SJCRH30 (cell line): ENCODE measurements at regions not wholly inside any gene's neighbourhood (a gene's known extent, or its start where the extent isn't known, plus 50 kb on each side); places are given as distances from the start of the nearest gene placed in this dataset.
"Not testable (repeated sequence)": the region's sequence is repeated elsewhere in the genome, so short reads cannot be mapped to it uniquely, and the experiment has no call there.

Experiments used
- DNase-seq, 2 experiments: peaks; one replicate each; pipeline ENCODE4 v3.0.0-alpha.2; 2015 to 2020
- H3K27ac ChIP-seq: fragments of 250-450 bp; sonication (Bioruptor Pico); 2 replicates; pipeline ENCODE4 v1.5.1; 2020; ENCODE audit warnings: mild to moderate bottlenecking, moderate library complexity
- H3K27me3 ChIP-seq: fragments of 250-450 bp; sonication (Bioruptor Pico); 2 replicates; pipeline ENCODE4 v1.5.1; 2020; ENCODE audit warnings: mild to moderate bottlenecking, moderate library complexity
- H3K36me3 ChIP-seq: fragments of 250-450 bp; sonication (Bioruptor Pico); 2 replicates; pipeline ENCODE4 v1.5.1; 2020; ENCODE audit warnings: mild to moderate bottlenecking, moderate library complexity
- H3K4me1 ChIP-seq: fragments of 250-450 bp; sonication (Bioruptor Pico); 2 replicates; pipeline ENCODE4 v1.5.1; 2020; ENCODE audit warnings: mild to moderate bottlenecking, moderate library complexity
- H3K4me3 ChIP-seq: fragments of 250-450 bp; sonication (Bioruptor Pico); 2 replicates; pipeline ENCODE4 v1.5.1; 2020; ENCODE audit warnings: mild to moderate bottlenecking, moderate library complexity
- H3K9me3 ChIP-seq: fragments of 250-450 bp; sonication (Bioruptor Pico); replicated peaks from 2 replicates; pipeline ENCODE4 v1.5.1; 2020; ENCODE audit warnings: mild to moderate bottlenecking, moderate library complexity

DNA sequence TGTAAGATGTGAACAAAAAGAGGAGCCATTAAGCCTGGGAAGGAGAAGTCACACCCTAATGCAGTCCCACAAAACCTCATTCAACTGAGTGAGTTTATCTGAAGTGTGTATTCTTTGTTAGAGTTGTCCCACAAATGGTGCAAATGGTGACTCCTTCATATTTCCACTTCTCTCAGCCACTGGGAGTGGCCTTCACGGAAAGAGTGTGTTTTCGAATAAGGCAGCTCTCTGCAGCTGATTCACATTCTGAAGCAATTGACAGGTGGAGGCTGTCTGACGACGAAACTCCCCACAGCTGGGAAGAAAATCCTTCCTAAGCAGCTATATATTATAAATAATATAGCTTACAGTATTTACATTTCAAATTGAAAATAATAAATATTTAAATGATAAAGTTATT is 318.8 kb upstream of the TMEFF2 start:
- H3K4me3 ChIP-seq: no peak overlapping the region
- H3K4me1 ChIP-seq: no peaks in the 10 kb centered on the region
- DNase-seq: no peak
- H3K27ac ChIP-seq: no peak overlapping the region
- no peaks in the 10 kb centered on the region for H3K9me3 ChIP-seq
- H3K27me3 ChIP-seq: no peaks in the 10 kb centered on the region
- no peaks in the 10 kb centered on the region for H3K36me3 ChIP-seq

DNA sequence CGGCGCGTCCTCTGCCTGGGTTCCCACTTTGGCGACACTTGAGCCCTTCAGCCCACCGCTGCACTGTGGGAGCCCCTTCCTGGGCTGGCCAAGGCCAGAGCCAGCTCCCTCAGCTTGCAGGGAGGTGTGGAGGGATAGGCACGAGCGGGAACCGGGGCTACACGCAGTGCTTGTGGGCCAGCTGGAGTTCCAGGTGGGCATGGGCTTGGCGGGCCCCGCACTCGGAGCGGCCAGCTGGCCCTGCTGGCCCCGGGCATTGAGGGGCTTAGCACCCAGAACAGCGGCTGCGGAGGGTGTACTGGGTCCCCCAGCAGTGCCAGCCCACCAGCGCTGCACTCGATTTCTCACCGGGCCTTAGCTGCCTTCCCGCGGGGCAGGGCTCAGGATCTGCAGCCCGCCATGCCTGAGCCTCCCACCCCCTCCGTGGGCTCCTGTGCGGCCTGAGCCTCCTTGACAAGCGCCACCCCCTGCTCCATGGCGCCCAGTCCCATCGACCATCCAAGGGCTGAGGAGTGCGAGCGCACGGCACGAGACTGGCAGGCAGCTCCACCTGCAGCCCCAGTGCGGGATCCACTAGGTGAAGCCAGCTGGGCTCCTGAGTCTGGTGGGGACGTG is 313.2 kb upstream of the TMEFF2 start:
- not testable (repeated sequence) for H3K9me3 ChIP-seq, DNase-seq, H3K27me3 ChIP-seq, H3K4me1 ChIP-seq, H3K27ac ChIP-seq, H3K36me3 ChIP-seq, H3K4me3 ChIP-seq

DNA sequence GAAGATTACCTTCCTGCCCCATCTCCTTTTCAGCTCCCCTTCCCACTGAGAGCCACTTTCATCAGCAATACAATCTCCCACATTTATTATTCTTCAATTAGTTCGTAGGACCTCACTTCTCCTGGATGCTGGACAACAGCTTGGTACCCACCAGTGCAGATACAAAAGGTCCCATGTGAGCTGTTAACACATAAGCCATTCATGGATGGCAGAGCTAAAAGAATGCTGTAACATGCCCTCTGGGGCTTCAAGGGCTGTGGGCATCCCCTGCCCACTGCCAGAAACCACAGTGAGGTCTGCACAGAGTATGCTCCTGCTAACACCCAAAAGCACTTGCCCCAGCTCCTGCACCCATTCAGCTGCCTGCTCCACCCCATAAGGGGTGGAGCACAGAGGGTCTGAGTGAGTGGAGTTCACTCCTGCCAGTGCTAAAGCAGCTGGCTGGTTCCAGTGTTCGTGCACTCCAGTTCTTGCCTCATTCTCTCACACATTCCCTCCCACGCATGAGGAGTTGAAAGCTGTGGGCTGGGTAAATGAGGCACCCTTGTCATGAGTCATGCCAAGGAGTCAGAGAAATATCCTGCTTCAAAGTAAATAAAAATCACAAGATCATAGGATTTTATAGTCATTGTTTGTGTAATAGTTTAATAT is 305.9 kb upstream of the TMEFF2 start:
- Histone ChIP-seq H3K27me3 (no peaks in the 10 kb centered on the region; the same call in 1 of the 2 replicates), H3K36me3 (no peaks in the 10 kb centered on the region), H3K9me3 (no peaks in the 10 kb centered on the region), H3K4me1 (no peaks in the 10 kb centered on the region), H3K4me3 (no peak overlapping the region), H3K27ac (no peak overlapping the region)
- peak in 1 of 2 experiments; percentile 28 for DNase-seq

DNA sequence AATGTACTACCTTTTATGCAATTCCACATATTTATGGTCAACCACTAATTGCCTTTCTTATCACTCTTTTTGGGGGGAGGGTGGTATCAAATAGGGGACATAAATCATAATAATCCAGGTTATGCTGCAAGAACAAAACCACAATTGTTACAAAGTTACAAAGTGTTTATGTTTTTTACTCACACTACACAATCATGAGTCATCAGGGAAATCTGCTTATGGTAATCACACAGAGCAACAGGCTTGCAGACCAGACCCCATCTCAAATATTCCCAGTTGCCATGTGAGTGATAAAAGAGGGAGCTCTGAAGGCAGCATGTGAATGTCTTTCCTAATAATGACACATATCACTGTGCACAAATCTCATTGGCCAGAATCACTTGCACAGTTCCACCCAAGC is 304.7 kb upstream of the TMEFF2 start:
- Histone ChIP-seq H3K27ac (no peak overlapping the region), H3K9me3 (no peaks in the 10 kb centered on the region), H3K36me3 (no peaks in the 10 kb centered on the region), H3K27me3 (no peaks in the 10 kb centered on the region; the same call in 1 of the 2 replicates), H3K4me1 (no peaks in the 10 kb centered on the region), H3K4me3 (no peak overlapping the region)
- DNase-seq: no peak

DNA sequence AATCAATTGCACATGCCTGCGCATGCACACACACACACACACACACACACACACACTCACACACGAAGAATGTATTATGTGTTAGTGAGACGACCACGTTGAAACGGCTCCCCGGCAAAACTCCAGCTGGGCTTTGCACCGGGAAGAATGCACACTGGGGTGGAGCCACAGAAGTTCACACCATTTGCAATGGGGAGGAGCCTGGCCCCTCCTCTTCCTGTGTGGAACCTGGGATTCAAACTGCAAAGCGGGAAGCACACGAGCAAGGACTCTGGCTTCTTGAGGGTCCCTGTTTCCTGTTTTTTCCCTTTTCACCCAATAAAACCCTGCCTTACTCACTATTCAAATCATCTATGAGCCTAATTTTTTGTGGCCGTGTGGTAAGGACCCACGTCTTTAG is 304.0 kb upstream of the TMEFF2 start:
- Histone ChIP-seq H3K27me3 (no peaks in the 10 kb centered on the region; the same call in none of the 2 replicates), H3K4me1 (no peaks in the 10 kb centered on the region), H3K4me3 (peak overlapping the region; percentile 6; the same call in 1 of the 2 replicates), H3K9me3 (no peaks in the 10 kb centered on the region), H3K27ac (no peak overlapping the region), H3K36me3 (no peaks in the 10 kb centered on the region)
- peak; percentile 49 to 59 for DNase-seq

DNA sequence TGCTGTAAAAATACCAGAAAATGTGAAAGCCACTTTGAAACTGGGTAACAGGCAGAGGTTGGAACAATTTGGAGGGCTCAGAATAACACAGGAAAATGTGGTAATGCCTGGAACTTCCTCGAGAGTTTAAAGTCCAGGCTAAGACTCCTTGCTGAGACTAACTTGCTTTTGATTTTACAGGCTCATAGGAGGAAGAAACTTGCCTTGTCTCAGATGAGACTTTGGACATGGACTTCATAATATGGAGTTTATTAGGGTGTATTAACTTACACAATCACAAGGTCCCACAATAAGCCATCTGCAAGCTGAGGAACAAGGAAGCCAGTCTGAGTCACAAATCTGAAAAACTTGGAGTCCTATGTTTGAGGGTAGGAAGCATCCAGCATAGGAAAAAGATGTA is 293.4 kb upstream of the TMEFF2 start:
- H3K36me3 ChIP-seq, H3K27me3 ChIP-seq, H3K4me3 ChIP-seq, DNase-seq, H3K9me3 ChIP-seq, H3K4me1 ChIP-seq, H3K27ac ChIP-seq: not testable (repeated sequence)

DNA sequence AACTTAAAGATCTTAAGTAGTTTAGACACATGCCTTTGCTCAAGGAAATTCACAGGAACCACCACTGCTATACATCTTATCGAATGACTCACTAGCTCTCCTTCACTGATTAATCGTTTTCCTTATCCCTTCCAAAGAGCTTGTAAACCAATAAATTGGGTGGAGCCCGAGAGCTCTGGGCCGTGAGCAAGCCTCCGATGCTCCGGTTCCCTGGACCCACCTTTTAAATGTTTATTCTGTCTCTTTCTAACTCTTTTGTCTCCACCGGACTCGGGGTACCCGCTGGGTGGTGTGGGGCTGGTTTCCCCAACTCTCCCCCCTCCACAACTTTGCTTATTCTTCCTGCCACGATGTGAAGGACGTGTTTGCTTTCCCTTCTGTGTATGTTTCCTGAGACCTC is 292.9 kb upstream of the TMEFF2 start:
- no peaks in the 10 kb centered on the region for H3K4me1 ChIP-seq

DNA sequence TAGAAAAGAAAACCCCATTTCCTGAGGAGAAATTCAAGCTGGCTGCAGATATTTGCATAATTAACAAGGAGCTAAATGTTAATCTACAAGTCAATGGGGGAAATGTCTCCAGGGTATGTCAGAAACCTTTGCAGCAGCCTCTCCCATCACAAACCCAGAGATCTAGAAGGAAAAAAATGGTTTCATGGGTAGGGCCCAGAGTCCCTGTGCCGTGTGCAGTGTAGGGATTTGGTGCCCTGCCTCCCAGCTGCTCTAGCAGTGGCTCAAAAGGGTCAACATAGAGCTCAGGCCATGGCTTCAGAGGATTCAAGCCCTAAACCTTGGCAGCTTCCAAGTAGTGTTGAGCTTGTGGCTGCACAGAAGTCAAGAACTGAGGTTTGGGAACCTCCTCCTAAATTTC is 290.2 kb upstream of the TMEFF2 start:
- no peaks in the 10 kb centered on the region for H3K9me3 ChIP-seq
- H3K4me3 ChIP-seq: no peak overlapping the region
- no peaks in the 10 kb centered on the region for H3K36me3 ChIP-seq
- no peaks in the 10 kb centered on the region for H3K4me1 ChIP-seq
- no peak overlapping the region for H3K27ac ChIP-seq
- no peak for DNase-seq
- H3K27me3 ChIP-seq: peaks cover 10% of the 10 kb centered on the region

More for the DNA sequence above, 292.9 kb upstream of the TMEFF2 start:
- Histone ChIP-seq H3K36me3 (no peaks in the 10 kb centered on the region), H3K27me3 (peaks cover 8% of the 10 kb centered on the region), H3K9me3 (no peaks in the 10 kb centered on the region), H3K4me3 (no peak overlapping the region), H3K27ac (no peak overlapping the region)
- no peak for DNase-seq

DNA sequence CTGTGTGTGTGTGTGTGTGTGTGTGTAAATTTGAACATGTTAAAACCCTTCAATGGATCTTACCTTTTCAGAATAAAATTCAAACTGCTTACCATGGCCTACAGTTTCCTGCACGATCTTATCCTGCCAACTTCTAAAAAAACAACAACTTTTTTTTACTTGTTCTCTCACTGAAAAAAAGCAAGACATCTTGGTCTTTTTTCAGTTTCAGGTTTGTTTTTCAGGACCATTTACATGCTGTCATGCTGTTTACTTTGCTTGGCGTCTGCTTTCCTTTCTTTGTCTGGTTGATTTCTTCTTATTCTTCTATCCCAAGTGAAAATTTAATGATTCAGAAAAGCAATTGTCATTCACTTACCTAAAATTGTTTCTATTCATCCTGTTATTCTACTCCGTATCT is 286.3 kb upstream of the TMEFF2 start:
- Histone ChIP-seq H3K4me3 (no peak overlapping the region), H3K27ac (no peak overlapping the region), H3K9me3 (no peaks in the 10 kb centered on the region), H3K4me1 (no peaks in the 10 kb centered on the region), H3K27me3 (peaks cover 10% of the 10 kb centered on the region), H3K36me3 (no peaks in the 10 kb centered on the region)
- no peak for DNase-seq

DNA sequence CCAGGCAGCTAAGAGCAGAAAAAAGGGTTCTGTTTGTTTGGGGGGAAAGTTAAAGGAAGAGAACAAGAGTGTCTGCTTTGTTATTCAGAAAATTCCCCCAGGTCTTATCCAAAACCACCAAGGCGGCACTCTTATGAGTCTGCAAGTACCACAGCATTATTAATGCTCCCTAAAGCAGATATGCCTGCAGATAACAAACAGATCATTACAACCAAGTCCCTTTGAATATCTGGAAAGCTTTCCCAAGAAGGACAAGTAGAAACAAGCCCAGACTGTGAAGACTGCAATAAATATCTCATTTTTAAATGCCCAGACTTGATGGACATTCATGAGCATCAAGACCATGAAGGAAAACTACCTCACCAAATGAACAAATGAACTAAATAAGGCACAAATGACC is 278.6 kb upstream of the TMEFF2 start:
- Histone ChIP-seq H3K4me1 (no peaks in the 10 kb centered on the region; the same call in 1 of the 2 replicates), H3K27ac (no peak overlapping the region), H3K9me3 (no peaks in the 10 kb centered on the region), H3K27me3 (no peaks in the 10 kb centered on the region), H3K4me3 (no peak overlapping the region), H3K36me3 (no peaks in the 10 kb centered on the region)
- DNase-seq: no peak

DNA sequence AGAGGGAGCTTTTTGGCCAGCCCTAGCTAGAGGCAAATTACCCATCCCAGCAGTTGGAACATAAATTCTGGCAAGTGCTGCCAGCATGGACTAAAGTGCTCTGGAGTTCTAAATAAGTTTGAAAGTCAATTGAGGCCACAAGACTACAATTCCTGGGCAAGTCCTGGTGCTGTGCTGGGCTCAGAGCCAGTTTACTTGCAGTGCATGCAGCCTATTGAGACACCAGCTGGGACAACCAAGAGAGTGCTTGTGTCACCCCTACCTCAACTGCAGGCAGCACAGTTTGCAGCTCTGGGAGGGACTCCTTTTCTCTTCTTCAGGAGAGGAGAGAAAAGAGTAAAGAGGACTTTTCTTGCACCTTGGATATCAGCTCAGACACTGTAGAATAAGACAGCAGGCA is 277.2 kb upstream of the TMEFF2 start:
- no peaks in the 10 kb centered on the region; the same call in 1 of the 2 replicates for H3K4me1 ChIP-seq
- no peak overlapping the region for H3K4me3 ChIP-seq
- H3K36me3 ChIP-seq: no peaks in the 10 kb centered on the region
- no peaks in the 10 kb centered on the region for H3K27me3 ChIP-seq
- H3K9me3 ChIP-seq: no peaks in the 10 kb centered on the region
- no peak for DNase-seq
- no peak overlapping the region for H3K27ac ChIP-seq

DNA sequence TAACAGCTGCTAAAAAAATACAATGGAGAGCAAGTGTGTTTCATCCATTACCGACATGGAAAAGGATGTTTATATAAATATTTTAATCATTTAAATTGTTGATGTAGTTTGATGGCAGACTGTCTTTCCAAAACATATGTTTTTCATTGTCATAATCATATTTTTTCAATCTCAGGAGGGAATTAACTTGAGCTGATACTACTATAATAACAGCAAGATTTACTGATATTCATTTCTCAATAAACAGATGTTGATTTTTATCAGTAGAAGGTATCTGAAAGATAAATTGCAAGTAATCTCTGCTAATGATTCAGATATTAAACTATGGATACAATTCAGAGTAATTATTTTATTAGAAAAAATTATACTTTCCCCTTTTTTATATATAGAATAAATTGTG is 274.9 kb upstream of the TMEFF2 start:
- Histone ChIP-seq H3K36me3 (no peaks in the 10 kb centered on the region), H3K27ac (no peak overlapping the region), H3K4me3 (no peak overlapping the region), H3K27me3 (no peaks in the 10 kb centered on the region), H3K4me1 (no peaks in the 10 kb centered on the region; the same call in 1 of the 2 replicates), H3K9me3 (no peaks in the 10 kb centered on the region)
- DNase-seq: no peak

DNA sequence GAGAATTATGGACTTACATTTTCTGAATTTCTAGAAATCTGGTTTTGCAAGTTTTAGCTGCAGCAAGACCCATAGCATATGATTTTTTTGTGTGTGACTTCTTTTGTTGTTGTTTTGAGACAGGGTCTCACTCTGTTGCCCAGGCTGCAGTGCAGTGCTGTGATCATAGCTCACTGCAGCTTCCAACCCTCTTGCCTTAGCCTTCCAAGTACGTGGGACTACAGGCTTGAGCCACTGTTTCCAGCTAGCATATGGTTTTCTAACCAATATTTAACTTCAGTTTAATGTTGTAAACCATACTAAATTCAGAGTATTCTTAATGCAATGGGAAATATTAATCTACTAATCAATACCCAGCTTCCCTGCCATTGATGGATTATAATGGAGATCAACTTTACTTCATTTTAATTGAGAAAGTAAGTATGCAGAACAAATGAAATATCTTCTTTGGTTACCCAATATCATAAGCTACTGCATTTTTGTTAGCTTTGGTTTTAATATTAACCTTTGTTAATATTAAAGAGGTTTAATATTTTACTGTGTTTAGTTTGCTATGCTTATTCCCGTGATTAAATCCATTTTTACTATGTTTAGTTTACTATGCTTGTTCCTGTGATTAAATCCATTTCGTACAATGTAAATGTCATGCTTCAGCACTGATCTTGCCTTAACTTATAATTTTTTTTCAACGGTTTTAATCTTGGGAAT is 273.4 kb upstream of the TMEFF2 start:
- H3K4me3 ChIP-seq: no peak overlapping the region
- H3K4me1 ChIP-seq: no peaks in the 10 kb centered on the region
- no peaks in the 10 kb centered on the region for H3K9me3 ChIP-seq
- H3K36me3 ChIP-seq: no peaks in the 10 kb centered on the region
- DNase-seq: no peak
- no peak overlapping the region for H3K27ac ChIP-seq
- no peaks in the 10 kb centered on the region for H3K27me3 ChIP-seq

DNA sequence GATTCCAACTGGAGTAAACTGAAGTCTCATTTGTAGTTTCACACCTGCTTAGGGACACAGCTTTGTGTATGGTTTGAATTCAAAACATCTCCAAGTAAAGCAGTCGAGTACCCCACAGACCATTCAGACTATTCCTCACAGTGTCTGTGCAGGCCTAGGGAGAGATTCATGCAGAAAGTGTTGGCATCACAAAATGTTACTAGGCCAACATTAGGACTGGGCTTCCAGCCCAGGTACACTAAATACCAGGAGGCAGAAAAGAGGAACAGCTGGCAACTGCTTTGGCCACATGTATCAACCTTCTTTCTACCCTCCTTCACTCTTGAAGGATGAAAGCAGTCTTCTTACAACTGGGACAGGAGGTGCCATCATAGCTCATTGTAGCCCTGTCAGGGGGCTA is 270.4 kb upstream of the TMEFF2 start:
- no peak for DNase-seq
- no peaks in the 10 kb centered on the region for H3K9me3 ChIP-seq
- H3K4me3 ChIP-seq: no peak overlapping the region
- H3K27ac ChIP-seq: no peak overlapping the region
- no peaks in the 10 kb centered on the region for H3K4me1 ChIP-seq
- no peaks in the 10 kb centered on the region for H3K36me3 ChIP-seq
- no peaks in the 10 kb centered on the region for H3K27me3 ChIP-seq

DNA sequence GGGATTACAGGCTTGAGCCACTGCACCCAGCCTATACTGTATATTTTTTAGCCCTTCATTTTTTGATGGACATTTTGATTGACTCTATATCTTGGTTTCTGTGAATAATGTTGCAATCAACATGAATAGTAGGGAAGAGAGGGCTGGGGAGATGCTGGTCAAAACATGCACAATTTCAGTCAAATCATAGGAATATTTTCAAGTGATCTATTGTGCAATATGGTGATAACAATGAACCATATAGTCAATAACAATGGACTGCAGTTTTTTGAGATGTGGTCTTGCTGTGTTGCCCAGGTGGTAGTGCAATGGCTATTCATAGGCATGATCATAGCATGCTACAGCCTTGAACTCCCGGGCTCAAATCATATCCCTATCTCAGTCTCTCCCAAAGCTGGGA is 264.7 kb upstream of the TMEFF2 start:
- H3K27ac ChIP-seq: no peak overlapping the region
- no peak overlapping the region for H3K4me3 ChIP-seq
- no peaks in the 10 kb centered on the region for H3K4me1 ChIP-seq
- H3K27me3 ChIP-seq: no peaks in the 10 kb centered on the region
- DNase-seq: no peak
- H3K9me3 ChIP-seq: no peaks in the 10 kb centered on the region
- no peaks in the 10 kb centered on the region for H3K36me3 ChIP-seq
